PC-9 (cell line): ENCODE measurements at regions not wholly inside any gene's neighbourhood (a gene's known extent, or its start where the extent isn't known, plus 50 kb on each side); places are given as distances from the start of the nearest gene placed in this dataset.
"Not testable (repeated sequence)": the region's sequence is repeated elsewhere in the genome, so short reads cannot be mapped to it uniquely, and the experiment has no call there.

Source experiments
- CTCF ChIP-seq: fragments of 200-600 bp; sonication (generic); conservative IDR thresholded peaks from 2 replicates; pipeline ENCODE4 v1.6.1; 2017; ENCODE audit warnings: mixed run types, antibody characterized with exemption, mild to moderate bottlenecking, moderate library complexity
- EZH2 ChIP-seq: fragments of 200-600 bp; sonication (generic); IDR thresholded peaks from 2 replicates; pipeline ENCODE4 v1.8.0; 2017; ENCODE audit warnings: antibody characterized with exemption, low read depth

DNA sequence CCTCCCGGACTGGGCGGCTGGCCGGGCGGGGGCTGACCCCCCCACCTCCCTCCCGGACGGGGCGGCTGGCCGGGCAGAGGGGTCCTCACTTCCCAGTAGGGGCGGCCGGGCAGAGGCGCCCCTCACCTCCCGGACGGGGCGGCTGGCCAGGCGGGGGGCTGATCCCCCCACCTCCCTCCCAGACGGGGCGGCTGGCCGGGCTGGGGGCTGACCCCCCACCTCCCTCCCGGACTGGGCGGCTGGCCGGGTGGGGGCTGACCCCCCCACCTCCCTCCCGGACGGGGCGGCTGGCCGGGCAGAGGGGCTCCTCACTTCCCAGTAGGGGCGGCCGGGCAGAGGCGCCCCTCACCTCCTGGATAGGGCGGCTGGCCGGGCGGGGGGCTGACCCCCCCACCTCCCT is 205.0 kb upstream of the CBLB start:
- TF ChIP-seq EZH2, CTCF: not testable (repeated sequence)
